HEK293 (cell line): ENCODE measurements at regions not wholly inside any gene's neighbourhood (a gene's known extent, or its start where the extent isn't known, plus 50 kb on each side); places are given as distances from the start of the nearest gene placed in this dataset.

Experiments
- CTCF ChIP-seq: fragments of 450-650 bp; formaldehyde crosslinking; IDR thresholded peaks from 2 replicates; pipeline ENCODE4 v1.5.1; 2016; ENCODE audit warnings: missing biosample characterization, missing genetic modification characterization
- KLF9 ChIP-seq: fragments of 450-650 bp; formaldehyde crosslinking; IDR thresholded peaks from 2 replicates; pipeline ENCODE4 v1.5.1; 2016; ENCODE audit warnings: missing biosample characterization, missing genetic modification characterization, low read depth
- TCF7L2 ChIP-seq: IDR thresholded peaks from 2 replicates; pipeline ENCODE4 v1.6.1; 2011; ENCODE audit warnings: low read depth, mild to moderate bottlenecking, inconsistent platforms, low read length, moderate library complexity, borderline replicate concordance
- YY1 ChIP-seq: fragments of 450-650 bp; formaldehyde crosslinking; IDR thresholded peaks from 2 replicates; pipeline ENCODE4 v1.5.1; 2018; ENCODE audit warnings: missing biosample characterization, missing genetic modification characterization
- ZIC2 ChIP-seq: fragments of 450-650 bp; formaldehyde crosslinking; IDR thresholded peaks from 2 replicates; pipeline ENCODE4 v1.5.1; 2016; ENCODE audit warnings: missing biosample characterization, missing genetic modification characterization
- ZNF114 ChIP-seq: fragments of 450-650 bp; formaldehyde crosslinking; IDR thresholded peaks from 2 replicates; pipeline ENCODE4 v1.5.0; 2017; ENCODE audit warnings: missing biosample characterization, missing genetic modification characterization
- ZNF510 ChIP-seq: fragments of 450-650 bp; formaldehyde crosslinking; IDR thresholded peaks from 2 replicates; pipeline ENCODE4 v1.5.1; 2018; ENCODE audit warnings: mild to moderate bottlenecking, missing genetic modification characterization, missing biosample characterization; ENCODE audit not compliant: insufficient replicate concordance
- ZNF677 ChIP-seq: fragments of 450-650 bp; IDR thresholded peaks from 2 replicates; pipeline ENCODE4 v1.5.0; 2018; ENCODE audit warnings: missing biosample characterization, mild to moderate bottlenecking, missing genetic modification characterization, moderate library complexity
- ZNF701 ChIP-seq: fragments of 450-650 bp; formaldehyde crosslinking; IDR thresholded peaks from 2 replicates; pipeline ENCODE4 v1.5.1; 2016; ENCODE audit warnings: missing biosample characterization, missing genetic modification characterization
- ZNF76 ChIP-seq: fragments of 450-650 bp; formaldehyde crosslinking; IDR thresholded peaks from 2 replicates; pipeline ENCODE4; 2016; ENCODE audit warnings: low read depth, missing biosample characterization, missing genetic modification characterization, borderline replicate concordance

DNA sequence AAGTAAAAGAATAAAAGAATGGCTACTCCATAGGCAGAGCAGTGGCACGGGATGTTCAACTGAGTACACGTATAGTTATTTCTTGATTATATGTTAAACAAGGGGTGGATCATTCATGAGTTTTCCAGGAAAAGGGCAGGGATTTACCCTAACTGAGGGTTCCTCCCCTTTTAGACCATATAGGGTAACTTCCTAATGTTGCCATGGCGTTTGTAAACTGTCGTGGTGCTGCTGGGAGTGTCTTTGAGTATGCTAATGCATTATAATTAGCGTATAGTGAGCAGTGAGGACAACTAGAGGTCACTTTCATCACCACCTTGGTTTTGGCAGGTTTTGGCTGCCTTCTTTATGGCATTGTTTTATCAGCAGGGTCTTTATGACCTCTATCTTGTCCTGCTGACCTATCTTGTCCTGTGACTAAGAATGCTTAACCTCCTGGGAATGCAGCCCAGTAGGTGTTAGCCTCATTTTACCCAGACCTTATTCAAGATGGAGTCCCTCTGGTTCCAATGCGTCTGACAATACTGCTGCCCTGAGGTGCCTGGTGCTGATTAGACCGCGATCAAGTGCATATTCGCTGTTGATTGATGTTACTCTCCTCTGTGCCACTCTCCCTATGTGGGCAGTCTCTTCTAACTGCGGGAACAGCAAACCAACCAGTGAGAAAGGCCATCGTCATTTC lies 67.6 kb upstream of the AMN1 start:
- no peak for TF ChIP-seq CTCF
- no peak for TF ChIP-seq TCF7L2
- no peak for TF ChIP-seq ZNF677 (tag by site-specific recombination)
- TF ChIP-seq YY1 (tag by site-specific recombination), result no peak
- TF ChIP-seq ZNF701, result no peak
- no peak for TF ChIP-seq KLF9
- TF ChIP-seq ZNF510 (tag by site-specific recombination), result no peak
- no peak for TF ChIP-seq ZNF114
- no peak for TF ChIP-seq ZIC2 (tag by site-specific recombination)
- no peak for TF ChIP-seq ZNF76 (tag by site-specific recombination)
